Esophagus muscularis mucosa (tissue), 4 donors: ENCODE measurements at regions not wholly inside any gene's neighbourhood (a gene's known extent, or its start where the extent isn't known, plus 50 kb on each side); places are given as distances from the start of the nearest gene placed in this dataset.

Experiments used
- DNase-seq: peaks from one replicate; pipeline ENCODE4 v3.0.0-alpha.2; 2017; ENCODE audit errors: extremely low spot score
- H3K27ac ChIP-seq, 4 donors: fragments of 200-600 bp; sonication (generic); replicated peaks in 1 of 4; 1 replicate in 3 of 4; 2 replicates in 1 of 4; pipeline ENCODE4 v1.5.1; 2016 to 2019; ENCODE audit warnings: mild to moderate bottlenecking in 1 of 4
- H3K27me3 ChIP-seq, 4 donors: fragments of 200-600 bp; sonication (generic); one replicate each; pipeline versions ENCODE4 v1.5.1 to v1.6.0; 2016 to 2019
- H3K36me3 ChIP-seq, 4 donors: fragments of 200-600 bp; sonication (generic); one replicate each; pipeline ENCODE4 v1.5.1; 2016 to 2019
- H3K4me1 ChIP-seq, 4 donors: fragments of 200-600 bp; sonication (generic); one replicate each; pipeline ENCODE4 v1.5.1; 2016 to 2019
- H3K4me3 ChIP-seq, 4 donors: fragments of 200-600 bp; sonication (generic); 1 replicate in 2 of 4; 2 replicates in 2 of 4; pipeline ENCODE4 v1.5.1; 2016 to 2019; ENCODE audit warnings: mild to moderate bottlenecking in 4 of 4, moderate library complexity in 1 of 4
- H3K9me3 ChIP-seq, 4 donors: fragments of 200-600 bp; sonication (generic); 1 replicate in 3 of 4; 2 replicates in 1 of 4; pipeline ENCODE4 v1.5.1; 2016 to 2019
- CTCF ChIP-seq, 3 experiments: fragments of 200-600 bp in 2 of 3; fragments of 450-650 bp in 1 of 3; sonication (generic) in 2 of 3; IDR thresholded peaks; one replicate each; pipeline ENCODE4 v1.5.1; 2017 to 2019; ENCODE audit warnings: antibody characterized with exemption in 3 of 3, mild to moderate bottlenecking in 2 of 3, moderate library complexity in 1 of 3
- EP300 ChIP-seq: sonication (generic); formaldehyde crosslinking; IDR thresholded peaks from one replicate; pipeline ENCODE4 v1.6.1; 2017; ENCODE audit warnings: antibody characterized with exemption
- POLR2A ChIP-seq: fragments of 450-650 bp; IDR thresholded peaks from one replicate; pipeline ENCODE4 v1.6.1; 2017; ENCODE audit warnings: antibody characterized with exemption, moderate library complexity, mild to moderate bottlenecking, low read depth
- POLR2AphosphoS5 ChIP-seq, 2 donors: sonication (generic); formaldehyde crosslinking; IDR thresholded peaks; one replicate each; pipeline ENCODE4 v1.6.1; 2017; ENCODE audit warnings: antibody characterized with exemption in 2 of 2
- WGBS: methylation state at CpG from one replicate; pipeline ENCODE4 v1.1.5; 2018; 5-methylcytosine and 5-hydroxymethylcytosine counted together
- intact Hi-C: fragments of 100-400 bp; cut with DNase I; formaldehyde crosslinking; loops from one replicate; pipeline ENCODE4 v1.15.1; 2023

- Histone ChIP-seq H3K9me3 (peaks cover 0 to 6% (median 0%) of the 10 kb centered on the region in 4 donors), H3K36me3 (no peaks in the 10 kb centered on the region), H3K4me1 (no peaks in the 10 kb centered on the region), H3K27me3 (peaks cover 0 to 5% (median 0%) of the 10 kb centered on the region in 4 donors), H3K4me3 (no peak overlapping the region), H3K27ac (no peak overlapping the region)
- DNase-seq, result no peak
- WGBS, result 45% methylated on average over 5 of the region's 5 CpGs
- no peak for TF ChIP-seq POLR2A
- TF ChIP-seq CTCF (IDR thresholded peaks at IDR 0.05), result no peak
- no peak for TF ChIP-seq POLR2AphosphoS5 (IDR thresholded peaks at IDR 0.05)
- TF ChIP-seq EP300, result no peak
- intact Hi-C loops, result no loop called here
Observed at GRCh38 chr6:167426084-167426483, 101.2 kb downstream of the TTLL2 start.

DNA sequence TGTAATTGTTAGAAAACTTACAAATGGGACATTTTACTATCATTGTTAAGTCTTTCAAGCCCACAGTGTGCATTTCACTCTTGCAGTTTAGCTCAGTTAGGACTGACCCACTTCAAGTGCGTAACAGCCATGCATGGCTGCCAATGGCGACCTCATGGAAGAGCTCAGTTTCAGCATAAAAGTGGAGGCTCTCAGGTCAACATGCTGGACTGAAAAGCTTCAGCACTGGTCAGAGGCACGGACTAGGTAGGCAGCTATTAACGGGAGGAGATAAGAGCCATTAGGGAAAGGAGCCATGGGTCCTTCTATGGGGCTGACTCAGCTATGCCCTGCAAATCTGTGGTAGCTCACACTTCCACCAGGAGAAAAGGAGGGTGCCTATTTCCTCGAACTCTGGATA, 101.8 kb downstream of the TTLL2 start:
- Histone ChIP-seq H3K36me3 (no peaks in the 10 kb centered on the region), H3K4me1 (no peaks in the 10 kb centered on the region), H3K27ac (no peak overlapping the region), H3K4me3 (no peak overlapping the region), H3K27me3 (no peaks in the 10 kb centered on the region), H3K9me3 (peaks cover 0 to 6% (median 0%) of the 10 kb centered on the region in 4 donors)
- intact Hi-C loops, result no loop called here
- 84% methylated on average over 5 of the region's 5 CpGs for WGBS
- no peak for TF ChIP-seq CTCF (IDR thresholded peaks at IDR 0.05)
- no peak for TF ChIP-seq POLR2AphosphoS5 (IDR thresholded peaks at IDR 0.05)
- no peak for TF ChIP-seq POLR2A
- TF ChIP-seq EP300, result no peak
- DNase-seq, result no peak

- WGBS, result 88% methylated on average over 4 of the region's 4 CpGs
- TF ChIP-seq CTCF (IDR thresholded peaks at IDR 0.05) (no peak), EP300 (no peak), POLR2A (no peak), POLR2AphosphoS5 (IDR thresholded peaks at IDR 0.05) (no peak)
- H3K4me1 ChIP-seq, result no peaks in the 10 kb centered on the region
- H3K27ac ChIP-seq, result no peak overlapping the region
- peaks cover 0 to 6% (median 0%) of the 10 kb centered on the region in 4 donors for H3K9me3 ChIP-seq
- no peak for DNase-seq
- no peaks in the 10 kb centered on the region for H3K27me3 ChIP-seq
- H3K4me3 ChIP-seq, result no peak overlapping the region
- intact Hi-C loops, result no loop called here
- no peaks in the 10 kb centered on the region for H3K36me3 ChIP-seq
Observed at GRCh38 chr6:167428664-167429333, 103.9 kb downstream of the TTLL2 start.

DNA sequence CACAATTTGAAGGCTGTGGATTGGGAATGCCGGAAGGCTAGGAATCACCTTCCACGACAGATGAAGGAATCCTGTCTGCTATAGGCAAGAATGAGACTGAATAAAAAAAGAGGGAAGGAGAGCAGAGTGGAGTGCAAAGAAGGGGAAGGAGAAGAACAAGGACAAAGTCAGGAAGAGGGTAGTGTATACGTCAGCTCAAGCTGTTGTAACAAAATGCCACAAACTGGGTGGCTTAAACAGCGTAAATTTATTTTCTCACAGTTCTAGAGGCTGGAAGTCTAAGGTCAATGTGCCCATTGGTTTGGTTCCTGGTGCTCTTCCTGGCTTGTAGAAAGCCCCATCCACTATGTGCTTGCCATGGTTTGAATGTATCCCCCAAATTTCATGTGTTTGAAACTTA, 104.5 kb downstream of the TTLL2 start:
- WGBS, result 87% methylated on average over 4 of the region's 4 CpGs
- H3K4me1 ChIP-seq, result no peaks in the 10 kb centered on the region
- intact Hi-C loops, result no loop called here

More for the DNA sequence above, 104.5 kb downstream of the TTLL2 start:
- no peaks in the 10 kb centered on the region for H3K36me3 ChIP-seq
- peaks cover 0 to 6% (median 0%) of the 10 kb centered on the region in 4 donors for H3K9me3 ChIP-seq
- H3K27me3 ChIP-seq, result no peaks in the 10 kb centered on the region
- no peak for TF ChIP-seq EP300
- no peak for TF ChIP-seq POLR2A
- no peak for TF ChIP-seq CTCF (IDR thresholded peaks at IDR 0.05)
- no peak for TF ChIP-seq POLR2AphosphoS5 (IDR thresholded peaks at IDR 0.05)
- H3K4me3 ChIP-seq, result no peak overlapping the region
- H3K27ac ChIP-seq, result no peak overlapping the region
- DNase-seq, result no peak
